GM12892 (cell line): ENCODE measurements at regions not wholly inside any gene's neighbourhood (a gene's known extent, or its start where the extent isn't known, plus 50 kb on each side); places are given as distances from the start of the nearest gene placed in this dataset.

Source experiments
- POLR2A ChIP-seq: IDR thresholded peaks from 2 replicates; pipeline ENCODE4 v1.6.1; 2011; ENCODE audit warnings: low read depth, low read length, control low read depth
- POLR2AphosphoS5 ChIP-seq: IDR thresholded peaks from 2 replicates; pipeline ENCODE4 v1.6.1; 2011; ENCODE audit warnings: low read depth, low read length, control low read depth
- TAF1 ChIP-seq: IDR thresholded peaks from 2 replicates; pipeline ENCODE4 v1.6.1; 2011; ENCODE audit warnings: low read depth, mild to moderate bottlenecking, control low read depth, low read length, borderline replicate concordance

GRCh38 chr13:73591861-73592260 lies 533.1 kb downstream of the KLF5 start:
- TF ChIP-seq POLR2AphosphoS5 (no peak), POLR2A (no peak), TAF1 (no peak)
